ENCODE measurements at regions not wholly inside any gene's neighbourhood (a gene's known extent, or its start where the extent isn't known, plus 50 kb on each side); places are given as distances from the start of the nearest gene placed in this dataset.
"Not testable (repeated sequence)": the region's sequence is repeated elsewhere in the genome, so short reads cannot be mapped to it uniquely, and the experiment has no call there.

GRCh38 chr6:27772261-27773001 lies 139.8 kb downstream of the OR2B2 start:
- no peak for DNase-seq (ENCODE audit: low read depth)

- DNase-seq (ENCODE audit: low read depth): no peak
Measured at GRCh38 chr6:27771235-27771634, 141.0 kb downstream of the OR2B2 start.

GRCh38 chr6:27770724-27771123 lies 141.5 kb downstream of the OR2B2 start:
- no peak for DNase-seq (ENCODE audit: low read depth)

DNA sequence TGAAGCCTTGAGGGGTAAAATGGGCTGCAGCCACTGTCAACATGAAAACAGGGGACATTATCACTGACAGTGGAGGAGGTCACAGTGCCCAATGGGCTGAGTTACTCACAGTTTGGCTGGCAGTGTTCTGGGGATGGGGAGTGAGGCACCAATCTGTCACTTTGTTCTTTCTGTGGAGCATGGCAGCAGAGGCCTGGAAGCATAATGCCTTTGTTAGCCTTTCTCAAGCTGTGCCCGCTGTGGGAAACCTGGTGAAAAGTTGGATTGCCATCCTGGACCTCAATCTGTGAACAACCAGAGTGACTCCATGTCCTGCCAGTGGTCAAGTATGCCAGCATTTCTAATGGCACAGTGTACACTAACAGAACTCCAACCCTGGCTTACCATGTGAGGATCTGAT lies 143.6 kb downstream of the OR2B2 start:
- no peak for DNase-seq (ENCODE audit: low read depth)

GRCh38 chr6:27767851-27768250 lies 144.3 kb downstream of the OR2B2 start:
- DNase-seq (ENCODE audit: low read depth): no peak

DNA sequence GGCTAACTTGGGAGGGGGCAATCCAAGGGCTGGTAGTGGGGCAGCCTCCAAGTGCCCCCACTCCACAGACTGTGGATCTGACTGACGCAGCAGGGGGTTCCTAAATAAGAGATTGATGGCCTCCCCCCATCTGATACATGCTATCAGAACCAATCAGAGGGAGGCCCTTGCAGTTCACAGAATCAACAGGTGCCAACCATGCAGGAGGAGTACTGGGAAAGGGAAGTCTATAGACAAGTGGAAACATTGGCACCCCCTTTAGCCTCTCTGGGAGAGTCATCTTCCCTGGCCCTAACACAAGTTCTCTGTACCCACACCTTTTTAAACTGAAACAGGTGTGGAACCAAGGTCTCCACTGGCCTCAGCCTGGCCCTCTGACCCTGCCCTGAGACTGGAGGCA lies 145.8 kb downstream of the OR2B2 start:
- no peak for DNase-seq (ENCODE audit: low read depth)

GRCh38 chr6:27765028-27765590 lies 147.1 kb downstream of the OR2B2 start:
- no peak for DNase-seq (ENCODE audit: low read depth)

- DNase-seq (ENCODE audit: low read depth): no peak
Measured at GRCh38 chr6:27761391-27761790, 150.8 kb downstream of the OR2B2 start.

DNA sequence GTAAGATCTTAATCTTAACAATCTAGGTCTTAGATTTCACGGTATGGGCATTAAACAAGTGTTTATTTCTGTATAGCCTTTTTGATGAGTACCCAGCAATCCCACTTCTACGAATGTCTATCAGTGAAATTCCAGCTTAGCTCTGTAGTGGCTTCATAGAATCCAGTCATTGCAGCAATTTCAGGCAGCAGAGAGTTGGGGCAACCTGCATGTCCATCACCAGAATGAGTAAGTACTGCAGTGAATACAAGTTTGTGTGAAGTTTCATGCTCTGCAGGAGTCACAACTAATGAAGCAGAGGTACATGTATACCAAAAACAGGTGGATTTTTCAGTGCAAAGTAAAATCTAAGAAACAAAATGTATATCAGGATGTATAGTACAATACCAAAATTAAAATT lies 151.7 kb downstream of the OR2B2 start:
- DNase-seq (ENCODE audit: low read depth): no peak

GRCh38 chr6:27759930-27760329 lies 152.3 kb downstream of the OR2B2 start:
- DNase-seq (ENCODE audit: low read depth): no peak

DNA sequence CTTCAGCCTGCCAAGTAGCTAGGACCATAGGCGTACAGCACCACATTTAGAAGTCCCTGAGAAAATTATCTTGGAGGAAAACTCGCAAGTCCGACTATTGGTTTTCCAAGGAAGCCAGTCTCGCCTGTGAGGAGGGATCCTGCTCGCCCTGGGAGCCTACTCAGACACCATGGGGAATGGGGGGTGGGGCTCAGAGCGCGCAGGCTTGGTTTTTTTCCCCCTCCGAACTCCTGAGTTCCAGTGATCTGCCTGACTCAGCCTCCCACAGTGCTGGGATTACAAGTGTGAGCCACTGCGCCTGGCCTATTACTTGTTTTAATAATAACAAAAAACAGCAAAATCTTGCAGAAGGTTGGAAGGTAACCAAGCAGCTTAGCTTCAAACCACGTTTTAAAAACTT lies 153.7 kb downstream of the OR2B2 start:
- DNase-seq (ENCODE audit: low read depth): no peak

DNA sequence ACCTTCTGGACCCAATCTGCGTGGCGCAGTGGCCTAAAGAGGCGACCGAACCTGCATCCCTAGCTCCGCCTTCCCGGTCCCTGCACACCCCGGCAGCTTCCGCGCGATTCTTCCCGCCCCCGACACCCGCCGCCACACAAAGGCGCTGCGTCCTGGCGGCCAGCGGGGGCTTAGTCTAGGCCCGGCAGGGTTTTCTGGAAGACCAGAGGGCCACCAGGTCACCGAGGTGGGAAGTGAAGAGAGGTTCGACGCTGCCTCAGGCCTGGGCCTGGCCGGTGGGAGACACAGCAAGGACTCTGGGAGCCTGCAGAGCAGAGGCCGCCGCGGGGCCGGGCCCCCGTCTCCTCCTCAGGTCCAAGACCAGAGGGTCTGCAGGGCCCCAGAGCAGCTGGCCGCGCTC lies 154.9 kb downstream of the OR2B2 start:
- DNase-seq (ENCODE audit: low read depth): no peak

DNA sequence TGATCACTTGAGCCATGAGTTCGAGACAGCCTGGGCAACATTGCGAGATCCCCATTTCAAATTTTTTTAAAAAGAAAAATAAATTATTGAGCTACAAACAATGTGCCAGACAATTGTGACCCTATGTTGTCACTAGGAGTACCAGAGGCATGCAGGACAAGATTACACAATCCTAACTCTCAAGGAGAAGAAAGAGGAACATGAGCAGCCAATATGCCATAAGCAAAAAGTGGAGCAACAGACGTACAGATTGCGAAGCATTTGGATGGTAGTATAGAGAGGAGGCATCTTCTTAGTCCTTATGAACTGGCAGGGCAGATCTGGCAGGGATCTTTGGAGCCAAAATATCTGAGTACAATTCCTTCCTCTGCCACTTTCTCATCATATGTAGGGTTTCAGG lies 156.4 kb downstream of the OR2B2 start:
- DNase-seq (ENCODE audit: low read depth): no peak

DNA sequence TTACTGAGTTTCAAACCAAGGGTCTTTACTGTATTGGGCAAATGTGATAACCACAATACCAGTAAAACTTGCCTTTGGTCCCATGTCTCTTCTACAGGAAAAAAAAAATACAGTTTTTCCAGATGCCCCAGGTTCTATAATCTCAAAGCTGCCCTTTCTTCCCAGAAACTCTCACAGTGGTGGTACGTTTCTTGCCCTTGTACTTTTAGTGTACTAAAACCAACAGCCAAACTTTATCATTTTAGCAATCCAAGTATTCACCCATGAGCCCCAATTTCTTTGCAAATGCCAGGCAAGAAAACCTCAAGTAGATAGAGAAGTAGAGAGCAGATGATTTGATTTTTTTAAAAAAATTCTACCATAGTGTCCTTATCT lies 157.8 kb downstream of the OR2B2 start:
- DNase-seq (ENCODE audit: low read depth): no peak

GRCh38 chr6:27753668-27754407 lies 158.4 kb downstream of the OR2B2 start:
- peak; percentile 85 for DNase-seq (ENCODE audit: low read depth)

- peak; percentile 58 for DNase-seq (ENCODE audit: low read depth)
Measured at GRCh38 chr6:27752038-27752885, 159.9 kb downstream of the OR2B2 start.

DNA sequence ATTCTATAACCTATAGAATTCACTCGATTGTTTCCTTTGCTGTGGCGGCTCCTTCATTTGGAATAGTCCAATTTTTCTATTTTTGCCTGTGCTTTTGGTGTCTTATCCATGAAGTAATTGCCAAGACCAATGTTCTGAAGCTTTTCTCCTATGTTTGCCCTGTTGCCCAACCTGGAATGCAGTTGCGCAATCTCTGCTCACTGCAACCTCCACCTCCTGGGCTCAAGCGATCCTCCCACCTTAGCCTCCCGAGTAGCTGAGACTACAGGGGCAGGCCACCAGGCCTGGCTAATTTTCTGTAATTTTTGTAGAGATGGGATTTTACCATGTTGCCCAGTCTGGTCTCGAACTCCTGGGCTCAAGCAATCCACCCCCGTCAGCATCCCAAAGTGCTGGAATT lies 163.5 kb downstream of the OR2B2 start:
- no peak for DNase-seq (ENCODE audit: low read depth)

DNA sequence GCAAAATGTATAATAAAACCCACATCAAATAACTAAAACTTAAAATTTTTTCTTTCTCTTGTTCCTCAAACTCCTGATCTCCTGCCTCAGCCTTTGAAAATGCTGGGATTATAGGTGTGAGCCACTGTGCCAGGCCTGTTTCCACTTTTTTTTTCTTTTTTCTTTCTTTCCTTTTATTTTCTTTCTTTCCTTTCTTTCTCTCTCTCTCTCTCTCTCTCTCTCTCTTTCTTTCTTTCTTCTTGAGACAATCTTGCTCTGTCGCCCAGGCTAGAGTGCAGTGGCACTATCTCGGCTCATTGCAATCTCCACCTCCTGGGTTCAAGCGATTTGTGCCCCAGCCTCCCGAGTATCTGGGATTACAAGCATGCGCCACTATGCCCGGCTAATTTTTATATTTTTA lies 164.6 kb downstream of the OR2B2 start:
- DNase-seq (ENCODE audit: low read depth): no peak

- DNase-seq (ENCODE audit: low read depth): not testable (repeated sequence)
Measured at GRCh38 chr6:27746860-27747259, 165.3 kb downstream of the OR2B2 start.

DNA sequence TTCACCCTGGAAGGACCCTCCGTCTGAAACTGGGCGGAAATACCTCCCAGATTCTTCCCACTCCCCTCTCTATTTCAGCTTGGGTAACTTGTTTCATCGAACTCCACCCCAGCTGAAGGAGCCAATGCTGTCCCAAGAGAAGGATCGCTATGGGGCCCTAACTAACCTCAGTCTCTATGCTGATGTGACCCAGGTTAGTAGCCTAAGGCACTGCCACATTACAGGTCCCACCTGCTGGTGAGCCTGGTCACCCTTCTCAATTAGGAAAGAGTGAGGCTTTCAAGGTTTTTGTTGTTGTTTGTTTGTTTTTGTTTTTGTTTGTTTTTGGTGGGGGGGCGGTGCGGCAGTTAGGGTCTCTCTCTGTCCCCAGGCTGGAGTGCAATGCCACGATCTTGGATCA lies 168.4 kb downstream of the OR2B2 start:
- no peak for DNase-seq (ENCODE audit: low read depth)

DNA sequence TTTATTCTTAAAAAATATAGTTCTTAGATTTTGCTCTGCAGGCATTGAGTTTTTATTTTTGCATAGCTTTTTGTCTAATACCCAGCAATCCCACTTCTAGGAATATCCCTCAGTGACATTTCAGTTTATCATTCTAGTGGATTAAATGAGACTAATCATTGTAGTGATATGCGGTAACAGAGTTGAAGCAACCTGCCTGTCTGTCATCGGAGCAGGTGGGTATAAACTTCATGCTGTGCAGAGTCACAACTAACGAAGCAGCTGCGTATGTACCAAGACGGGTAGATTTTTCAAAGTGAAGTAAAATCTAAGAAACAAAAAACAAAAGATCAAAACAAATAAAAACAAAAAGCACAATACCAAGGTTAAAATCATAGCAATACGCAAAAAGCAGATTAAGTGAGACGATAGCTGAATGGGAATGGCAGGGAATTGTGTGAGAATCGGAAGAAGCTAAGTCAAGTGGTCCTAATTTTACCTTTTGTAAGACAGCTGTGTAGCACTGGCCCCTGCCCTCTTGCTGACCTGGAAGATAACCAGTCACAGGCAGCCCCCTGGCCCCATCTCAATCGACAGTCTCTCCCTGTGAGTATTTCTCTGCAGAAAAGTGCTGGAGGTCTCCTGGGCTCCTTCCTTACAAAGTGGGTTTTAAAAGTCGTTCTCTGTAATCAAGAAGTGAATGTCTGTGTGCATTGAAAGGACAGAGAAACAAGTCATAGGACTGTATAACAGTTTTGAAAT lies 169.2 kb downstream of the OR2B2 start:
- DNase-seq (ENCODE audit: low read depth): no peak

- not testable (repeated sequence) for DNase-seq (ENCODE audit: low read depth)
Measured at GRCh38 chr6:27739902-27740301, 172.3 kb downstream of the OR2B2 start.
